GM21786 (cell line): ENCODE measurements at regions not wholly inside any gene's neighbourhood (a gene's known extent, or its start where the extent isn't known, plus 50 kb on each side); places are given as distances from the start of the nearest gene placed in this dataset.
"Not testable (repeated sequence)": the region's sequence is repeated elsewhere in the genome, so short reads cannot be mapped to it uniquely, and the experiment has no call there.

ENCODE experiments used
- ATAC-seq: cut with Tn5 transposase; IDR thresholded peaks from one replicate; pipeline ENCODE4 v1.9.1; 2021; ENCODE audit not compliant: unreplicated experiment

- ATAC-seq, result no peak
Measured at GRCh38 chr5:32916648-32917047, 205.5 kb downstream of the NPR3 start.

- no peak for ATAC-seq
Measured at GRCh38 chr5:32928761-32929160, 217.6 kb downstream of the NPR3 start.

GRCh38 chr5:32931438-32931837, 220.3 kb downstream of the NPR3 start:
- not testable (repeated sequence) for ATAC-seq

- ATAC-seq, result no peak
Measured at GRCh38 chr5:32932241-32932935, 221.3 kb downstream of the NPR3 start.

GRCh38 chr5:32933692-32934091, 222.6 kb downstream of the NPR3 start:
- no peak for ATAC-seq

- ATAC-seq, result no peak
Measured at GRCh38 chr5:32934529-32934928, 223.4 kb downstream of the NPR3 start.

GRCh38 chr5:32935283-32935682, 224.2 kb downstream of the NPR3 start:
- no peak for ATAC-seq

GRCh38 chr5:32936329-32936728, 225.2 kb downstream of the NPR3 start:
- no peak for ATAC-seq

- ATAC-seq, result no peak
Measured at GRCh38 chr5:32942225-32942989, 231.3 kb downstream of the NPR3 start.

- ATAC-seq, result no peak
Measured at GRCh38 chr5:32949286-32949970, 238.3 kb downstream of the NPR3 start.

GRCh38 chr5:32951003-32951402, 239.9 kb downstream of the NPR3 start:
- ATAC-seq, result no peak

- ATAC-seq, result no peak
Measured at GRCh38 chr5:32951878-32952277, 240.8 kb downstream of the NPR3 start.

GRCh38 chr5:32952421-32952820, 241.3 kb downstream of the NPR3 start:
- not testable (repeated sequence) for ATAC-seq

- ATAC-seq, result no peak
Measured at GRCh38 chr5:32953694-32954093, 242.6 kb downstream of the NPR3 start.

GRCh38 chr5:32955814-32956213, 244.7 kb downstream of the NPR3 start:
- ATAC-seq, result no peak

- ATAC-seq, result no peak
Measured at GRCh38 chr5:32960340-32961058, 249.4 kb downstream of the NPR3 start.

- ATAC-seq, result no peak
Measured at GRCh38 chr5:32961059-32961415, 249.9 kb downstream of the NPR3 start.

- ATAC-seq, result no peak
Measured at GRCh38 chr5:32964261-32964660, 253.1 kb downstream of the NPR3 start.

- no peak for ATAC-seq
Measured at GRCh38 chr5:32973646-32974045, 262.5 kb downstream of the NPR3 start.

- no peak for ATAC-seq
Measured at GRCh38 chr5:32975656-32976375, 264.7 kb downstream of the NPR3 start.

GRCh38 chr5:32981061-32981460, 269.9 kb downstream of the NPR3 start:
- ATAC-seq, result no peak
